HEK293 (cell line): ENCODE measurements at regions not wholly inside any gene's neighbourhood (a gene's known extent, or its start where the extent isn't known, plus 50 kb on each side); places are given as distances from the start of the nearest gene placed in this dataset.

ENCODE experiments used
- CTCF ChIA-PET: fragments of 350-600 bp; formaldehyde crosslinking; extraction: SDS; loops from one replicate; lab custom pipeline; 2021; ENCODE audit warnings: antibody characterized with exemption; lab: Yijun Ruan, JAX
- POLR2A ChIA-PET: fragments of 300-600 bp; formaldehyde crosslinking; extraction: SDS; loops from one replicate; lab custom pipeline; 2020; ENCODE audit warnings: antibody characterized with exemption, inconsistent platforms; lab: Yijun Ruan, JAX
- H3K27ac ChIP-seq: fragments of 200-500 bp; sonication (Bioruptor generic); 2 replicates; pipeline ENCODE4 v1.5.1; 2014; ENCODE audit warnings: low read depth, low read length, control low read depth, inconsistent platforms; ENCODE audit errors: extremely low read depth
- H3K36me3 ChIP-seq, 2 experiments: fragments of 200-500 bp in 1 of 2; sonication (Bioruptor generic) in 1 of 2; 1 replicate in 1 of 2; 2 replicates in 1 of 2; pipeline ENCODE4 v1.5.1; 2014 to 2017; ENCODE audit warnings: inconsistent platforms in 2 of 2, low read length in 2 of 2; ENCODE audit not compliant: control insufficient read depth in 2 of 2, insufficient read depth in 1 of 2
- H3K4me1 ChIP-seq: fragments of 200-500 bp; sonication (Bioruptor generic); 2 replicates; pipeline ENCODE4 v1.5.1; 2014; ENCODE audit warnings: mild to moderate bottlenecking, low read length, inconsistent platforms; ENCODE audit not compliant: control insufficient read depth, insufficient read depth
- H3K4me3 ChIP-seq: 2 replicates; pipeline ENCODE4 v1.5.1; 2011; ENCODE audit warnings: low read depth, mild to moderate bottlenecking, control low read depth, low read length, moderate library complexity
- H3K9me3 ChIP-seq: fragments of 200-500 bp; sonication (Bioruptor generic); 2 replicates; pipeline ENCODE4 v1.5.1; 2014; ENCODE audit warnings: low read depth, low read length, inconsistent platforms; ENCODE audit not compliant: control insufficient read depth, insufficient read depth
- ATF2 ChIP-seq: fragments of 450-650 bp; formaldehyde crosslinking; IDR thresholded peaks from 2 replicates; pipeline ENCODE4 v1.5.1; 2016; ENCODE audit warnings: missing biosample characterization, missing genetic modification characterization, low read depth
- OSR2 ChIP-seq: fragments of 450-650 bp; formaldehyde crosslinking; IDR thresholded peaks from 2 replicates; pipeline ENCODE4 v1.5.1; 2016; ENCODE audit warnings: missing biosample characterization, missing genetic modification characterization
- ZNF121 ChIP-seq: fragments of 450-650 bp; formaldehyde crosslinking; IDR thresholded peaks from 2 replicates; pipeline ENCODE4 v1.5.1; 2016; ENCODE audit warnings: missing biosample characterization, missing genetic modification characterization
- ZNF174 ChIP-seq: fragments of 450-650 bp; formaldehyde crosslinking; IDR thresholded peaks from 2 replicates; pipeline ENCODE4 v1.5.0; 2017; ENCODE audit warnings: missing biosample characterization, mild to moderate bottlenecking, missing genetic modification characterization
- ZNF341 ChIP-seq: fragments of 450-650 bp; formaldehyde crosslinking; IDR thresholded peaks from 2 replicates; pipeline ENCODE4; 2016; ENCODE audit warnings: low read depth, missing biosample characterization, missing genetic modification characterization
- ZNF624 ChIP-seq: fragments of 450-650 bp; formaldehyde crosslinking; IDR thresholded peaks from 2 replicates; pipeline ENCODE4 v1.5.1; 2017; ENCODE audit warnings: missing biosample characterization, missing genetic modification characterization
- ZNF707 ChIP-seq: fragments of 450-650 bp; formaldehyde crosslinking; IDR thresholded peaks from 2 replicates; pipeline ENCODE4 v1.5.1; 2016; ENCODE audit warnings: missing biosample characterization, missing genetic modification characterization
- ZSCAN30 ChIP-seq: fragments of 450-650 bp; IDR thresholded peaks from 2 replicates; pipeline ENCODE4 v1.5.1; 2018; ENCODE audit warnings: missing biosample characterization, mild to moderate bottlenecking, missing genetic modification characterization, moderate library complexity
- TF ChIP-seq, protein P1 (sequence below): fragments of 450-650 bp; formaldehyde crosslinking; IDR thresholded peaks from 2 replicates; pipeline ENCODE4 v1.5.1; 2016; ENCODE audit warnings: missing biosample characterization, missing genetic modification characterization
- TF ChIP-seq, protein P2 (sequence below): fragments of 450-650 bp; IDR thresholded peaks from 2 replicates; pipeline ENCODE4 v1.5.1; 2018; ENCODE audit warnings: missing biosample characterization, missing genetic modification characterization
- TF ChIP-seq, protein P3 (sequence below): fragments of 450-650 bp; IDR thresholded peaks from 2 replicates; pipeline ENCODE4 v1.5.1; 2018; ENCODE audit warnings: missing biosample characterization, mild to moderate bottlenecking, missing genetic modification characterization
- TF ChIP-seq, protein P4 (sequence below): fragments of 450-650 bp; formaldehyde crosslinking; IDR thresholded peaks from 2 replicates; pipeline ENCODE4 v1.5.1; 2017; ENCODE audit warnings: missing biosample characterization, missing genetic modification characterization

DNA sequence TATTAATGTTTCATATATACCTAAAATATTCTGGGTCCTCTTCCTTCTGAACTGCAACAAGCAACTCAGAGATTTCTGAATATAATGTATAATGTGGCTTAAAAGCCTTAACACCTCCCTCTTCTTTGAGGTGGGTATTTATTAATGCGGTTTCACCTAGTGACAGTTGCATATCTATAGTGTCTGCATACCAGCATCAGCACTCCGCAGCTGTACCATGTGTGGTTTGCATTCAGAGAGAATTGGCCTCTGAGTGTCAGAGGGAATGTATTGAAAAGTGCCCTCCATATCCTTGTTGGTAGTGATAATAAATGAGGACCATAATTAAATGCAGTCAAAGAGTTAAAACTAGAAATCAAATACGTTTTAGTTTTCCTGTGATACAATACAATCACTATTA is 256.6 kb upstream of the ARRDC3 start:
- Histone ChIP-seq H3K36me3 (no peaks in the 10 kb centered on the region), H3K4me3 (no peak overlapping the region)
- CTCF ChIA-PET: interaction anchor here (0.6 kb wide), 1 partner anchor 17 kb away, joined by 6 read pairs; no protein-coding TSS in a partner anchor
- TF ChIP-seq ZNF121 (no peak), ZNF174 (tag by site-specific recombination) (no peak), OSR2 (tag by site-specific recombination) (no peak), ZSCAN30 (no peak), ZNF707 (no peak)
- TF ChIP-seq, all 188 proteins: peak for 0
- no peaks in the 10 kb centered on the region for H3K4me1 ChIP-seq
- H3K27ac ChIP-seq: no peak overlapping the region
- POLR2A ChIA-PET: no interaction called here
- H3K9me3 ChIP-seq: no peaks in the 10 kb centered on the region

DNA sequence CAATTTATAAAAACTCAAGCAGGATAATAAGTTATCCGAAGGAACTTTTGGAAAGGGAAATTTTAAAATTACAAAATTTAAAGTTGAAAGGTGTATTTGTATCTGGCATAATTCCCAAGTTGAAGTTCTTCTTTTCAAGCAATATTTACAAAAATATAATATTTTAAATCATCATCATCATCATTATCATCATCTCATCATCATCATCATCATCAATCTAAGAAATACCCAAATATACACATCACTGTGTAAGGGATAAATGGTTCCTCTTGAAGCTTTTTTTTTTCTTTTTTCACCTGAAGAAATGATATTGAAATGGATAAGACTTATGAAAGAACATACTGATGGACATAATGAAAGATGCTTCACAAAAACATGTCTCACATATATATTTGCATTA is 254.9 kb upstream of the ARRDC3 start:
- TF ChIP-seq, protein P1, sequence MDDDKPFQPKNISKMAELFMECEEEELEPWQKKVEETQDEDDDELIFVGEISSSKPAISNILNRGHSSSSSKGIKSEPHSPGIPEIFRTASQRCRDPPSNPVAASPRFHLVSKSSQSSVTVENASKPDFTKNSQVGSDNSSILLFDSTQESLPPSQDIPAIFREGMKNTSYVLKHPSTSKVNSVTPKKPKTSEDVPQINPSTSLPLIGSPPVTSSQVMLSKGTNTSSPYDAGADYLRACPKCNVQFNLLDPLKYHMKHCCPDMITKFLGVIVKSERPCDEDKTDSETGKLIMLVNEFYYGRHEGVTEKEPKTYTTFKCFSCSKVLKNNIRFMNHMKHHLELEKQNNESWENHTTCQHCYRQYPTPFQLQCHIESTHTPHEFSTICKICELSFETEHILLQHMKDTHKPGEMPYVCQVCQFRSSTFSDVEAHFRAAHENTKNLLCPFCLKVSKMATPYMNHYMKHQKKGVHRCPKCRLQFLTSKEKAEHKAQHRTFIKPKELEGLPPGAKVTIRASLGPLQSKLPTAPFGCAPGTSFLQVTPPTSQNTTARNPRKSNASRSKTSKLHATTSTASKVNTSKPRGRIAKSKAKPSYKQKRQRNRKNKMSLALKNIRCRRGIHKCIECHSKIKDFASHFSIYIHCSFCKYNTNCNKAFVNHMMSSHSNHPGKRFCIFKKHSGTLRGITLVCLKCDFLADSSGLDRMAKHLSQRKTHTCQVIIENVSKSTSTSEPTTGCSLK: no peak
- no peak for TF ChIP-seq ZNF341 (tag by site-specific recombination)
- TF ChIP-seq, protein P2, sequence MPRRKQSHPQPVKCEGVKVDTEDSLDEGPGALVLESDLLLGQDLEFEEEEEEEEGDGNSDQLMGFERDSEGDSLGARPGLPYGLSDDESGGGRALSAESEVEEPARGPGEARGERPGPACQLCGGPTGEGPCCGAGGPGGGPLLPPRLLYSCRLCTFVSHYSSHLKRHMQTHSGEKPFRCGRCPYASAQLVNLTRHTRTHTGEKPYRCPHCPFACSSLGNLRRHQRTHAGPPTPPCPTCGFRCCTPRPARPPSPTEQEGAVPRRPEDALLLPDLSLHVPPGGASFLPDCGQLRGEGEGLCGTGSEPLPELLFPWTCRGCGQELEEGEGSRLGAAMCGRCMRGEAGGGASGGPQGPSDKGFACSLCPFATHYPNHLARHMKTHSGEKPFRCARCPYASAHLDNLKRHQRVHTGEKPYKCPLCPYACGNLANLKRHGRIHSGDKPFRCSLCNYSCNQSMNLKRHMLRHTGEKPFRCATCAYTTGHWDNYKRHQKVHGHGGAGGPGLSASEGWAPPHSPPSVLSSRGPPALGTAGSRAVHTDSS (tag by site-specific recombination): peak; percentile 78
- Histone ChIP-seq H3K4me3 (no peak overlapping the region), H3K36me3 (no peaks in the 10 kb centered on the region), H3K4me1 (no peaks in the 10 kb centered on the region), H3K27ac (no peak overlapping the region), H3K9me3 (no peaks in the 10 kb centered on the region)
- POLR2A ChIA-PET: no interaction called here
- CTCF ChIA-PET: interaction anchor here (0.7 kb wide), 1 partner anchor 103 kb away, joined by 3 read pairs; no protein-coding TSS in a partner anchor

DNA sequence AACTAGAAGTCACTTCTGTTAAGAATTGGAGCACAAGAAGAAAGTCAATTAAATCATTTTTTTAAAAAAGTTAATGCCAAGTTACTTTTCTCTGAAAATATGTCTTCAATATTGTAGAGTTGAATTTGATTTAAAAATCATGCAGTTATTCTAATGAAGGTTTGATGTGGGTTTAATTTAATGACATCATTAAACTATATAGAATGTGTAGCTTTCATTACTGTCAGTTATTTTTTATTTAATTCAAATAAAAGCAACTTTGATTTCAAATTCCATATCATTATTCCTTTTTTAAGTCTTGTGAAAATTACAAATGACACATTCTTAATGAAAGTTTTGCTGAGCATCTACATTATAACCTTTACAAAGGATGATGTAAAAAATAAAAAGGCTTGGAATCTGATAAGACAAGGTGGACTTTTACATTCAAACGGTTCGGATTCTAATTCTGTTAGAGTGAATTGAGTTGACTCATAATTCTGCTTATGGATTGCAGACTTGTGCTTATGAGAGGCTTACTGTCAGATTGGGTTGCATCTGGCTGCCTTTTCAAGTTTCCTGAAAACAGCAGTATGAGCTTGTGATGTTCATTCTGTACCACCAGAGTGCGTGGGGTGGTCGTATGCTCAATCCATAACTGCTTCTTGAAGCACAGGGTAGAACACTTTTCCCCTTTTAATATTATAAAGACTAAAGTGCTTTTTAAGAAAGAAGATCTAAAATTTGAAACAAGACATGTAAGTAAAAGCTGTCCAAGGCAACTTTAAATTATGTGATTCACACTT is 253.0 kb upstream of the ARRDC3 start:
- Histone ChIP-seq H3K36me3 (no peaks in the 10 kb centered on the region), H3K4me1 (no peaks in the 10 kb centered on the region), H3K4me3 (no peak overlapping the region), H3K27ac (no peak overlapping the region), H3K9me3 (no peaks in the 10 kb centered on the region)
- POLR2A ChIA-PET: no interaction called here
- TF ChIP-seq ZNF121 (no peak), ATF2 (peak; percentile 81), ZNF624 (tag by site-specific recombination) (no peak)
- CTCF ChIA-PET: interaction anchor here (0.6 kb wide), 1 partner anchor 184 kb away, joined by 3 read pairs; no protein-coding TSS in a partner anchor

DNA sequence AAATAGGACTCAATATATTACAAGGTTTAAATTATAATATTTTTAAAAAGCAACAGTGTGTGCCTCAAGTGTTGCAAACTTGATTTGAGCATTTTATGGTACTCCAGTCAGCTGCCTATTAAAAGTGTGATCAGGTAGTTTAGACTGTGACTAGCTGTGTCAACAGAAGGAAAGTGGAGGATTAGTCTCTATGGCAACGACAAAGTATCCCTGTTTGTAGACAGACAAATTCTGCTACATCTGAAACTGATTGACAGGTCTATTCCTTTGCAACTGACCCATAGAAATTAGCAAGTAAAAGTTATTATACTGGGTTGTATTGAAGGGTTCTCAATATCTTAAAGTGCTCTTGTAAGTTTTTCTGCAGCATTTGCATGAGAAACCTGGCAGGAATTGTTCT is 249.8 kb upstream of the ARRDC3 start:
- POLR2A ChIA-PET: no interaction called here
- Histone ChIP-seq H3K36me3 (no peaks in the 10 kb centered on the region), H3K9me3 (no peaks in the 10 kb centered on the region), H3K4me3 (no peak overlapping the region), H3K27ac (no peak overlapping the region), H3K4me1 (no peaks in the 10 kb centered on the region)
- CTCF ChIA-PET: interaction anchor here (0.6 to 2.6 kb wide), 2 partner anchors 9 to 759 kb away, joined by 3 to 12 read pairs; no protein-coding TSS in a partner anchor
- TF ChIP-seq, protein P3, sequence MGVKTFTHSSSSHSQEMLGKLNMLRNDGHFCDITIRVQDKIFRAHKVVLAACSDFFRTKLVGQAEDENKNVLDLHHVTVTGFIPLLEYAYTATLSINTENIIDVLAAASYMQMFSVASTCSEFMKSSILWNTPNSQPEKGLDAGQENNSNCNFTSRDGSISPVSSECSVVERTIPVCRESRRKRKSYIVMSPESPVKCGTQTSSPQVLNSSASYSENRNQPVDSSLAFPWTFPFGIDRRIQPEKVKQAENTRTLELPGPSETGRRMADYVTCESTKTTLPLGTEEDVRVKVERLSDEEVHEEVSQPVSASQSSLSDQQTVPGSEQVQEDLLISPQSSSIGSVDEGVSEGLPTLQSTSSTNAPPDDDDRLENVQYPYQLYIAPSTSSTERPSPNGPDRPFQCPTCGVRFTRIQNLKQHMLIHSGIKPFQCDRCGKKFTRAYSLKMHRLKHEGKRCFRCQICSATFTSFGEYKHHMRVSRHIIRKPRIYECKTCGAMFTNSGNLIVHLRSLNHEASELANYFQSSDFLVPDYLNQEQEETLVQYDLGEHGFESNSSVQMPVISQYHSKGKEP: no peak
- TF ChIP-seq, protein P4, sequence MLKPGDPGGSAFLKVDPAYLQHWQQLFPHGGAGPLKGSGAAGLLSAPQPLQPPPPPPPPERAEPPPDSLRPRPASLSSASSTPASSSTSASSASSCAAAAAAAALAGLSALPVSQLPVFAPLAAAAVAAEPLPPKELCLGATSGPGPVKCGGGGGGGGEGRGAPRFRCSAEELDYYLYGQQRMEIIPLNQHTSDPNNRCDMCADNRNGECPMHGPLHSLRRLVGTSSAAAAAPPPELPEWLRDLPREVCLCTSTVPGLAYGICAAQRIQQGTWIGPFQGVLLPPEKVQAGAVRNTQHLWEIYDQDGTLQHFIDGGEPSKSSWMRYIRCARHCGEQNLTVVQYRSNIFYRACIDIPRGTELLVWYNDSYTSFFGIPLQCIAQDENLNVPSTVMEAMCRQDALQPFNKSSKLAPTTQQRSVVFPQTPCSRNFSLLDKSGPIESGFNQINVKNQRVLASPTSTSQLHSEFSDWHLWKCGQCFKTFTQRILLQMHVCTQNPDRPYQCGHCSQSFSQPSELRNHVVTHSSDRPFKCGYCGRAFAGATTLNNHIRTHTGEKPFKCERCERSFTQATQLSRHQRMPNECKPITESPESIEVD: peak; percentile 26; the same call in 1 of the 2 replicates
